Nephron (organoid): ENCODE measurements at regions not wholly inside any gene's neighbourhood (a gene's known extent, or its start where the extent isn't known, plus 50 kb on each side); places are given as distances from the start of the nearest gene placed in this dataset.
"Not testable (repeated sequence)": the region's sequence is repeated elsewhere in the genome, so short reads cannot be mapped to it uniquely, and the experiment has no call there.

Experiments
- H3K27ac Mint-ChIP-seq, 3 experiments: 2 replicates each; pipeline ENCODE4 v1.8.0; 2020; ENCODE audit warnings: mixed read lengths in 3 of 3, mild to moderate bottlenecking in 2 of 3, moderate library complexity in 1 of 3
- H3K27me3 Mint-ChIP-seq: 2 replicates; pipeline ENCODE4 v1.8.0; 2021; ENCODE audit warnings: low read depth, mild to moderate bottlenecking, moderate library complexity, mixed read lengths
- H3K36me3 Mint-ChIP-seq: 2 replicates; pipeline ENCODE4 v1.8.0; 2020; ENCODE audit warnings: low read depth, mixed read lengths
- H3K4me1 Mint-ChIP-seq: 2 replicates; pipeline ENCODE4 v1.8.0; 2020; ENCODE audit warnings: mixed read lengths
- H3K4me3 Mint-ChIP-seq, 3 experiments: 2 replicates each; pipeline ENCODE4 v1.8.0; 2020; ENCODE audit warnings: mild to moderate bottlenecking in 3 of 3, mixed read lengths in 3 of 3, moderate library complexity in 2 of 3
- H3K9me3 Mint-ChIP-seq: 2 replicates; pipeline ENCODE4 v1.8.0; 2020; ENCODE audit warnings: mixed read lengths
- CTCF ChIP-seq, 3 experiments: fragments of 200-600 bp; sonication (generic); IDR thresholded peaks; one replicate each; pipeline ENCODE4 v1.5.0; 2021; ENCODE audit warnings: antibody characterized with exemption in 3 of 3; ENCODE audit not compliant: unreplicated experiment in 3 of 3

- Mint-ChIP-seq H3K27ac (no peak overlapping the region), H3K9me3 (peaks cover 3% of the 10 kb centered on the region), H3K27me3 (peaks cover 5% of the 10 kb centered on the region), H3K4me3 (no peak overlapping the region), H3K36me3 (no peaks in the 10 kb centered on the region), H3K4me1 (no peaks in the 10 kb centered on the region)
- TF ChIP-seq CTCF (IDR thresholded peaks at IDR 0.05; ENCODE audit: unreplicated experiment in 3 of 3) = no peak
Measured at GRCh38 chr3:23130406-23130805, 72.7 kb upstream of the UBE2E2 start.

DNA sequence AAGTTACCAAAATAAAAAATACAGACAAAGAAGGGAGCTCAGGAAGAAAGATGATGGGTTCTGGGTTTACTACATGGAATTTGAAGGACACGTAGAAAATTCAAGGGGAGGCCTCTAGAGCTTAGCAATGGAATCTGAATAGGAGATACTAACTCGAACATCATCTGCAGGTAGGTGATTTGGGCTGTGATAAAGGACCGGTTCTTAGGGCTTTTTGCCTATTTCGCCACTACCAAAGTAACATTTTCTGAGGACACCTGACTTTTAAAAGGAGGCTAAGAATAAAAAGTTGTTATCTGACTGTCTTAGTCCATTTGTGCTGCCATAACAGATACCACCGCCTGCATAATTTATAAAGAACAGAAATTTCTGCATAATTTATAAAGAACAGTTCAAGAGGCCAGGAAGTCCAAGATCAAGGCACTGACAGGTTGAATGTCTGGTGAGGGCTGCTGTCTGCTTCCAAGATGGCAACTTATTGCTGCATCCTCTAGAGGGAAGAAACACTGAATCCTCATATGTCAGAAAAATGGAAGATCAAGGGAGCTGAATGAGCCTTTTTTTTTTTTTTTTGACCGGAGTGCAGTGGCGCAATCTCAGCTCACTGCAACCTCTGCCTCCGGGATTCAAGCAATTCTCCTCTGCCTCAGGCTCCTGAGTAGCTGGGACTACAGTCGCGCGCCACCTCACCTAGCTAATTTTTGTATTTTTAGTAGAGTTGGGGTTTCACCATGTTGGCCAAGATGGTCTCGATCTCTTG, 67.9 kb upstream of the UBE2E2 start:
- H3K4me1 Mint-ChIP-seq = no peaks in the 10 kb centered on the region
- H3K4me3 Mint-ChIP-seq = no peak overlapping the region
- no peak for TF ChIP-seq CTCF (IDR thresholded peaks at IDR 0.05; ENCODE audit: unreplicated experiment in 3 of 3)
- H3K27me3 Mint-ChIP-seq = no peaks in the 10 kb centered on the region
- H3K27ac Mint-ChIP-seq = no peak overlapping the region
- peaks cover 9% of the 10 kb centered on the region for H3K9me3 Mint-ChIP-seq
- H3K36me3 Mint-ChIP-seq = no peaks in the 10 kb centered on the region

DNA sequence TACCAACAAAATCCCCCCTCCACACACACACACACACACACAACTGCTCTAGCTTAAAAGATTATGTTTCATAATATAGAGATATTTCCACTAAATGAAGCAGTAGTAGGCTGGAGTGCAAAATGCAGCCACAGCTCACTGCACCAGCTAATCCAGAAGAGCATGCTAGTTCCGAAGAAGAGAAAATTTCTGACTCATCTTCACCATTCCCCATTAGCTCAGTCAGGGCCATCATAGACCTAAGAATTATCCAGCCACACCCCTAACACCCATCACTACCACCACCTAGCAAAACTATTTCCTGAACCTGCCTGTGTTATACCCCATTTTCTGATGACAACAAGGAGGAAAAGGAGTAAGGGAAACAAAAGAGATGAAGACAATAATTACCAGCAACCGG, 67.1 kb upstream of the UBE2E2 start:
- no peak for TF ChIP-seq CTCF (IDR thresholded peaks at IDR 0.05; ENCODE audit: unreplicated experiment in 3 of 3)
- no peaks in the 10 kb centered on the region for H3K36me3 Mint-ChIP-seq
- H3K9me3 Mint-ChIP-seq = peaks cover 9% of the 10 kb centered on the region
- no peak overlapping the region for H3K27ac Mint-ChIP-seq
- H3K4me3 Mint-ChIP-seq = no peak overlapping the region
- no peaks in the 10 kb centered on the region for H3K4me1 Mint-ChIP-seq
- no peaks in the 10 kb centered on the region for H3K27me3 Mint-ChIP-seq

- H3K27ac Mint-ChIP-seq, H3K27me3 Mint-ChIP-seq, H3K4me1 Mint-ChIP-seq, H3K4me3 Mint-ChIP-seq, H3K9me3 Mint-ChIP-seq, H3K36me3 Mint-ChIP-seq: not testable (repeated sequence)
Measured at GRCh38 chr3:23144051-23144450, 59.1 kb upstream of the UBE2E2 start.

GRCh38 chr3:23146163-23146562, 57.0 kb upstream of the UBE2E2 start:
- H3K4me1 Mint-ChIP-seq = no peaks in the 10 kb centered on the region
- TF ChIP-seq CTCF (IDR thresholded peaks at IDR 0.05; ENCODE audit: unreplicated experiment in 3 of 3) = no peak
- H3K4me3 Mint-ChIP-seq = no peak overlapping the region
- no peaks in the 10 kb centered on the region for H3K36me3 Mint-ChIP-seq
- peaks cover 3% of the 10 kb centered on the region for H3K9me3 Mint-ChIP-seq
- H3K27ac Mint-ChIP-seq = no peak overlapping the region
- no peaks in the 10 kb centered on the region for H3K27me3 Mint-ChIP-seq

DNA sequence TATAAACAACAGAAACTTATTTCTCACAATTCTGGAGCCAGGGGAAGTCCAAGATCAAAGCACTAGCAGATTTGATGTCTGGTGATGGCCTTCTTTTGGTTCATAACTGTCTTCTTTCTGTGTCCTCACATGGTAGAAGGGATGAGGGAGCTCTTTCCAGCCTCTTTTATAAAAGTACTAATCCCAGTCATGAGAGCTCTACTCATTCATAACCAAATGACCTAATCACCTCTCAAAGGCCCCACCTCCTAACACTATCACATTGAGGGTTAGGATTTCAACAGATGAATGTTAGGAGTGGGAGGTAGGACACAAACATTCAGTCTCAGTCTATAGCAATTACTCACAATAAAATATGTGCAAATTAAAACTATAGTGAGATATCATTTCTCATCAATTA, 50.1 kb upstream of the UBE2E2 start:
- H3K27ac Mint-ChIP-seq = no peak overlapping the region
- H3K36me3 Mint-ChIP-seq = no peaks in the 10 kb centered on the region
- peaks cover 13% of the 10 kb centered on the region for H3K9me3 Mint-ChIP-seq
- no peak for TF ChIP-seq CTCF (IDR thresholded peaks at IDR 0.05; ENCODE audit: unreplicated experiment in 3 of 3)
- H3K4me1 Mint-ChIP-seq = peaks cover 15% of the 10 kb centered on the region
- H3K4me3 Mint-ChIP-seq = no peak overlapping the region
- no peaks in the 10 kb centered on the region for H3K27me3 Mint-ChIP-seq
